HK-2 (cell line): ENCODE measurements at regions not wholly inside any gene's neighbourhood (a gene's known extent, or its start where the extent isn't known, plus 50 kb on each side); places are given as distances from the start of the nearest gene placed in this dataset.

Experiments used
- DNase-seq: peaks from one replicate; pipeline ENCODE4 v3.0.0-alpha.2; 2018; ENCODE audit not compliant: unreplicated experiment

- no peak for DNase-seq
These were observed 257.2 kb upstream of the SALL3 start for GRCh38 chr18:78722386-78722785.

GRCh38 chr18:78722929-78723710 is 256.5 kb upstream of the SALL3 start:
- DNase-seq, result no peak

- no peak for DNase-seq
These were observed 255.3 kb upstream of the SALL3 start for GRCh38 chr18:78724214-78724914.

- no peak for DNase-seq
These were observed 254.2 kb upstream of the SALL3 start for GRCh38 chr18:78725426-78725825.

GRCh38 chr18:78726326-78727056 is 253.1 kb upstream of the SALL3 start:
- no peak for DNase-seq

GRCh38 chr18:78727057-78727739 is 252.4 kb upstream of the SALL3 start:
- DNase-seq, result no peak

GRCh38 chr18:78727877-78728783 is 251.5 kb upstream of the SALL3 start:
- no peak for DNase-seq

GRCh38 chr18:78728784-78729467 is 250.7 kb upstream of the SALL3 start:
- no peak for DNase-seq

GRCh38 chr18:78730546-78730945 is 249.1 kb upstream of the SALL3 start:
- DNase-seq, result no peak

- no peak for DNase-seq
These were observed 248.6 kb upstream of the SALL3 start for GRCh38 chr18:78731016-78731397.

- DNase-seq, result no peak
These were observed 248.1 kb upstream of the SALL3 start for GRCh38 chr18:78731398-78732032.

GRCh38 chr18:78732273-78733210 is 247.1 kb upstream of the SALL3 start:
- no peak for DNase-seq

- no peak for DNase-seq
These were observed 245.6 kb upstream of the SALL3 start for GRCh38 chr18:78733762-78734613.

GRCh38 chr18:78734614-78734945 is 245.0 kb upstream of the SALL3 start:
- no peak for DNase-seq

GRCh38 chr18:78735131-78736014 is 244.2 kb upstream of the SALL3 start:
- no peak for DNase-seq

GRCh38 chr18:78736015-78736690 is 243.5 kb upstream of the SALL3 start:
- no peak for DNase-seq
